Uterus (tissue), 2 donors: ENCODE measurements at regions not wholly inside any gene's neighbourhood (a gene's known extent, or its start where the extent isn't known, plus 50 kb on each side); places are given as distances from the start of the nearest gene placed in this dataset.

Experiments used
- POLR2A ChIP-seq, 2 donors: fragments of 450-650 bp; IDR thresholded peaks; one replicate each; pipeline ENCODE4 v1.6.1; 2016; ENCODE audit warnings: antibody characterized with exemption in 2 of 2, mild to moderate bottlenecking in 1 of 2, moderate library complexity in 1 of 2
- TF ChIP-seq, protein P1 (sequence below), 4 experiments: fragments of 200-600 bp in 2 of 4; fragments of 450-650 bp in 2 of 4; sonication (generic) in 2 of 4; IDR thresholded peaks; one replicate each; pipeline ENCODE4 v1.5.1; 2016 to 2019; ENCODE audit warnings: antibody characterized with exemption in 4 of 4, mild to moderate bottlenecking in 2 of 4, moderate library complexity in 1 of 4

DNA sequence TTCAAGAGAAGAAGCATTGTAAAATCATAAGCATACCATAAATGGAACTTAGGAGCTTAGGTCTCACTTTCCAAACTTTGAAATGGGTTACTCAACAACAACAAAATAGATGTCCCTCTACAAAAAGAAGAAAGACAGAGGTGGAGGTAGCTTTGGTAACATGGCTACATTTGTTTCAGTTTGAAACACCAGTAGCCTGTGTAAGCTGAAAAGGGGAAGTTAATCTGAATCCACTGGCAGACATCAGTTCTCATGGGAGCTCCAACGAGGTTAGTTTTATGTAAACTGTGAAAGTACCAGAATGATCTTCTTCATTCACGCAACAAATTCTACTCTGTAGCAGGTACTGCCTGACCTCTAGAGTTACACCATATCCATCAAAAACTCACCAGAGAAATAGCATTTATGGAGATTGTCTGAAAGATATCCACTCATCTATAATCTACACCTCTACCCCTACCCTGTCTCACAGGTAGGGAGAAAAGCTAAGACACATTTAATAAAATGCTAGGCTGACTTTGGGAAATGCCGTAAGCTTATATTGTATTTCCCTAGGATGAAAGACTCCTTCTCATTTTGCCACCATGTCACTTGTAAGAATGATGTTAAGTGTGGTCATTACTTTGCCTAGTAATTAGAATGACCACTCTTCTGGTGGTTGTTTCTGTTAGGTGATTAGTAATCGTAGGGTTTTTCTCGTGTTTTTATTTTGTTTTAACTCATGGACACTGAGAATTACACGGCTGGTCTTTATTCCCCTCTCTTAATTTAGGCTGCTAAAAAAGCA, 224.1 kb downstream of the ASCL1 start:
- no peak for TF ChIP-seq POLR2A (IDR thresholded peaks at IDR 0.05)
- TF ChIP-seq, protein P1, sequence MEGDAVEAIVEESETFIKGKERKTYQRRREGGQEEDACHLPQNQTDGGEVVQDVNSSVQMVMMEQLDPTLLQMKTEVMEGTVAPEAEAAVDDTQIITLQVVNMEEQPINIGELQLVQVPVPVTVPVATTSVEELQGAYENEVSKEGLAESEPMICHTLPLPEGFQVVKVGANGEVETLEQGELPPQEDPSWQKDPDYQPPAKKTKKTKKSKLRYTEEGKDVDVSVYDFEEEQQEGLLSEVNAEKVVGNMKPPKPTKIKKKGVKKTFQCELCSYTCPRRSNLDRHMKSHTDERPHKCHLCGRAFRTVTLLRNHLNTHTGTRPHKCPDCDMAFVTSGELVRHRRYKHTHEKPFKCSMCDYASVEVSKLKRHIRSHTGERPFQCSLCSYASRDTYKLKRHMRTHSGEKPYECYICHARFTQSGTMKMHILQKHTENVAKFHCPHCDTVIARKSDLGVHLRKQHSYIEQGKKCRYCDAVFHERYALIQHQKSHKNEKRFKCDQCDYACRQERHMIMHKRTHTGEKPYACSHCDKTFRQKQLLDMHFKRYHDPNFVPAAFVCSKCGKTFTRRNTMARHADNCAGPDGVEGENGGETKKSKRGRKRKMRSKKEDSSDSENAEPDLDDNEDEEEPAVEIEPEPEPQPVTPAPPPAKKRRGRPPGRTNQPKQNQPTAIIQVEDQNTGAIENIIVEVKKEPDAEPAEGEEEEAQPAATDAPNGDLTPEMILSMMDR (IDR thresholded peaks at IDR 0.05): no peak
